ENCODE measurements at regions not wholly inside any gene's neighbourhood (a gene's known extent, or its start where the extent isn't known, plus 50 kb on each side); places are given as distances from the start of the nearest gene placed in this dataset.

- TF ChIP-seq THRA (CRISPR knock-in tag; IDR thresholded peaks at IDR 0.05; ENCODE audit: borderline replicate concordance) (no peak), ZSCAN31 (CRISPR knock-in tag; IDR thresholded peaks at IDR 0.05; ENCODE audit: low read depth) (no peak)
These were observed 178.7 kb upstream of the IL15 start (continued) for GRCh38 chr4:141457653-141458052.

GRCh38 chr4:141458501-141458900 is 177.9 kb upstream of the IL15 start:
- no TSS peak for BruUV-seq (replicated peaks)

GRCh38 chr4:141459020-141459419 is 177.4 kb upstream of the IL15 start:
- Histone ChIP-seq H3K9ac (ENCODE audit: insufficient read depth, low read depth, low read length) (no peak overlapping the region), H3K4me3 (replicated peaks in 1 of 3; ENCODE audit: insufficient read depth in 1 of 3, low read depth in 2 of 3, low read length in 3 of 3) (no peak overlapping the region), H3K4me1 (ENCODE audit: insufficient read depth, low read length) (no peaks in the 10 kb centered on the region), H3K79me2 (ENCODE audit: insufficient read depth, low read length) (no peaks in the 10 kb centered on the region), H4K20me1 (ENCODE audit: insufficient read depth, low read length) (no peaks in the 10 kb centered on the region), H3K36me3 (replicated peaks in 1 of 2; ENCODE audit: control insufficient read depth in 1 of 2, insufficient read depth in 2 of 2, low read length in 2 of 2) (no peaks in the 10 kb centered on the region), H3K27ac (ENCODE audit: extremely low read length, insufficient read depth, low read length) (no peak overlapping the region), H3K4me2 (ENCODE audit: low read depth, low read length) (no peak overlapping the region), H3K9me3 (ENCODE audit: low read length) (peaks cover 27% of the 10 kb centered on the region), H3K27me3 (ENCODE audit: control insufficient read depth in 1 of 2, insufficient read depth in 2 of 2, low read length in 2 of 2) (no peaks in the 10 kb centered on the region), H2AFZ (ENCODE audit: low read length) (no peak overlapping the region)
- intact Hi-C loops (cut with micrococcal nuclease; ENCODE audit: unreplicated experiment) (no loop called here), in situ Hi-C loops (cut with HindIII; ENCODE audit: extremely low pct_ligation_motif_present, low pct_unique_long_range_greater_than_20kb) (no loop called here)
- DNase-seq (ENCODE audit: low spot score) (no peak), FAIRE-seq (no peak), ATAC-seq (no peak)
- ChIA-PET CTCF (ENCODE audit: low intra/inter-chr PET ratio, low total read pairs) (no interaction called here), POLR2A (no interaction called here)
- BruUV-seq (replicated peaks): no TSS peak
- TF ChIP-seq HMGXB3 (CRISPR knock-in tag; IDR thresholded peaks at IDR 0.05; ENCODE audit: borderline replicate concordance): no peak
- TF ChIP-seq CEBPB (IDR thresholded peaks at IDR 0.05; ENCODE audit: borderline replicate concordance, low read depth, low read length): peak; percentile 22; the same call in 1 of the 2 replicates
- WGBS (ENCODE audit: low lambda C conversion rate): 3% methylated on average over 1 of the region's 1 CpG

More at GRCh38 chr4:141458501-141458900, 177.9 kb upstream of the IL15 start:
- intact Hi-C loops (cut with micrococcal nuclease; ENCODE audit: unreplicated experiment): no loop called here
- Histone ChIP-seq H3K9ac (ENCODE audit: insufficient read depth, low read depth, low read length) (no peak overlapping the region), H4K20me1 (ENCODE audit: insufficient read depth, low read length) (no peaks in the 10 kb centered on the region), H3K4me1 (ENCODE audit: insufficient read depth, low read length) (no peaks in the 10 kb centered on the region), H3K27ac (ENCODE audit: extremely low read length, insufficient read depth, low read length) (no peak overlapping the region), H3K9me3 (ENCODE audit: low read length) (peaks cover 24% of the 10 kb centered on the region), H2AFZ (ENCODE audit: low read length) (no peak overlapping the region), H3K4me2 (ENCODE audit: low read depth, low read length) (no peak overlapping the region), H3K79me2 (ENCODE audit: insufficient read depth, low read length) (no peaks in the 10 kb centered on the region), H3K36me3 (replicated peaks in 1 of 2; ENCODE audit: control insufficient read depth in 1 of 2, insufficient read depth in 2 of 2, low read length in 2 of 2) (no peaks in the 10 kb centered on the region), H3K27me3 (ENCODE audit: control insufficient read depth in 1 of 2, insufficient read depth in 2 of 2, low read length in 2 of 2) (no peaks in the 10 kb centered on the region), H3K4me3 (replicated peaks in 1 of 3; ENCODE audit: insufficient read depth in 1 of 3, low read depth in 2 of 3, low read length in 3 of 3) (no peak overlapping the region)
- in situ Hi-C loops (cut with HindIII; ENCODE audit: extremely low pct_ligation_motif_present, low pct_unique_long_range_greater_than_20kb): no loop called here
- TF ChIP-seq JDP2 (CRISPR knock-in tag; IDR thresholded peaks at IDR 0.05; ENCODE audit: borderline replicate concordance): no peak
- ChIA-PET CTCF (ENCODE audit: low intra/inter-chr PET ratio, low total read pairs) (no interaction called here), POLR2A (no interaction called here)
- DNase-seq (ENCODE audit: low spot score): no peak
- no peak for FAIRE-seq
- 17% methylated on average over 3 of the region's 3 CpGs for WGBS (ENCODE audit: low lambda C conversion rate)
- no peak for ATAC-seq
